Memory B cell (primary cell): ENCODE measurements at regions not wholly inside any gene's neighbourhood (a gene's known extent, or its start where the extent isn't known, plus 50 kb on each side); places are given as distances from the start of the nearest gene placed in this dataset.

Experiments
- ATAC-seq: fragments of 150-1000 bp; cut with Tn5 transposase; 2 replicates; pipeline ENCODE4 v1.10.0; 2021; ENCODE audit warnings: low read depth, mild to moderate bottlenecking, moderate library complexity
- DNase-seq, 2 donors: peaks; one replicate each; pipeline ENCODE4 v3.0.0; 2022; ENCODE audit warnings: low spot score in 2 of 2
- H3K27ac Mint-ChIP-seq: one replicate; pipeline ENCODE4 v1.8.0; 2022; ENCODE audit warnings: mild to moderate bottlenecking, moderate library complexity, mixed read lengths
- H3K27me3 Mint-ChIP-seq: one replicate; pipeline ENCODE4 v1.8.0; 2022; ENCODE audit warnings: mixed read lengths
- H3K36me3 Mint-ChIP-seq: one replicate; pipeline ENCODE4 v1.8.0; 2022; ENCODE audit warnings: mild to moderate bottlenecking, mixed read lengths
- H3K4me1 Mint-ChIP-seq: one replicate; pipeline ENCODE4 v1.8.0; 2022; ENCODE audit warnings: mixed read lengths
- H3K4me3 Mint-ChIP-seq: one replicate; pipeline ENCODE4 v1.8.0; 2022; ENCODE audit warnings: mild to moderate bottlenecking, moderate library complexity, mixed read lengths
- H3K9me3 Mint-ChIP-seq: one replicate; pipeline ENCODE4 v1.8.0; 2022; ENCODE audit warnings: mixed read lengths

GRCh38 chrX:149161435-149162088, 343.5 kb downstream of the IDS start:
- DNase-seq (no peak), ATAC-seq (no peak)
- no peaks in the 10 kb centered on the region for H3K4me1 Mint-ChIP-seq
- no peaks in the 10 kb centered on the region for H3K36me3 Mint-ChIP-seq
- no peak overlapping the region for H3K4me3 Mint-ChIP-seq
- H3K27ac Mint-ChIP-seq, result no peak overlapping the region
- H3K9me3 Mint-ChIP-seq, result no peaks in the 10 kb centered on the region
- H3K27me3 Mint-ChIP-seq, result peaks cover 6% of the 10 kb centered on the region

- H3K4me3 Mint-ChIP-seq, result no peak overlapping the region
- H3K9me3 Mint-ChIP-seq, result no peaks in the 10 kb centered on the region
- H3K4me1 Mint-ChIP-seq, result no peaks in the 10 kb centered on the region
- H3K27me3 Mint-ChIP-seq, result peaks cover 6% of the 10 kb centered on the region
- DNase-seq (no peak), ATAC-seq (no peak)
- no peak overlapping the region for H3K27ac Mint-ChIP-seq
- H3K36me3 Mint-ChIP-seq, result no peaks in the 10 kb centered on the region
Measured at GRCh38 chrX:149157976-149158375, 347.1 kb downstream of the IDS start.

DNA sequence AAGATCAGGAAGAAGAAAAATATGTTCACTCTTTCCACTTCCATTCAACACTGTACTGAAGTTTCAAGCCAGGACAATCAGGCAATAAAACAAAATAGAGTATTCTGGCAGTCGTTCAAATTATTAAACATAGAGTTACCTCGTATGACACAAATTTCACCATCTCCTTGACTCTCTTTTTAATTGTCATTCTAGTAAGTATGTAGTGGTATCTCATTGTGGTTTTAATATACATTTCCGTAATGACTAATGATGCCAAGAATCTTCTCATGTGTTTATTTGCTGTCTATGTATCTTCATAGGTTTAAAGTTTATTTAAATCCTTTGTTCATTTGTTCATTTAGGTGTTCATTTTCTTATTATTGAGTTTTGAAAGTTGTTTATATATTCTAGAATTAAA, 352.2 kb downstream of the IDS start:
- H3K4me3 Mint-ChIP-seq, result no peak overlapping the region
- no peaks in the 10 kb centered on the region for H3K9me3 Mint-ChIP-seq
- H3K4me1 Mint-ChIP-seq, result no peaks in the 10 kb centered on the region
- H3K27ac Mint-ChIP-seq, result no peak overlapping the region
- H3K36me3 Mint-ChIP-seq, result no peaks in the 10 kb centered on the region
- no peaks in the 10 kb centered on the region for H3K27me3 Mint-ChIP-seq
- DNase-seq (no peak), ATAC-seq (no peak)

DNA sequence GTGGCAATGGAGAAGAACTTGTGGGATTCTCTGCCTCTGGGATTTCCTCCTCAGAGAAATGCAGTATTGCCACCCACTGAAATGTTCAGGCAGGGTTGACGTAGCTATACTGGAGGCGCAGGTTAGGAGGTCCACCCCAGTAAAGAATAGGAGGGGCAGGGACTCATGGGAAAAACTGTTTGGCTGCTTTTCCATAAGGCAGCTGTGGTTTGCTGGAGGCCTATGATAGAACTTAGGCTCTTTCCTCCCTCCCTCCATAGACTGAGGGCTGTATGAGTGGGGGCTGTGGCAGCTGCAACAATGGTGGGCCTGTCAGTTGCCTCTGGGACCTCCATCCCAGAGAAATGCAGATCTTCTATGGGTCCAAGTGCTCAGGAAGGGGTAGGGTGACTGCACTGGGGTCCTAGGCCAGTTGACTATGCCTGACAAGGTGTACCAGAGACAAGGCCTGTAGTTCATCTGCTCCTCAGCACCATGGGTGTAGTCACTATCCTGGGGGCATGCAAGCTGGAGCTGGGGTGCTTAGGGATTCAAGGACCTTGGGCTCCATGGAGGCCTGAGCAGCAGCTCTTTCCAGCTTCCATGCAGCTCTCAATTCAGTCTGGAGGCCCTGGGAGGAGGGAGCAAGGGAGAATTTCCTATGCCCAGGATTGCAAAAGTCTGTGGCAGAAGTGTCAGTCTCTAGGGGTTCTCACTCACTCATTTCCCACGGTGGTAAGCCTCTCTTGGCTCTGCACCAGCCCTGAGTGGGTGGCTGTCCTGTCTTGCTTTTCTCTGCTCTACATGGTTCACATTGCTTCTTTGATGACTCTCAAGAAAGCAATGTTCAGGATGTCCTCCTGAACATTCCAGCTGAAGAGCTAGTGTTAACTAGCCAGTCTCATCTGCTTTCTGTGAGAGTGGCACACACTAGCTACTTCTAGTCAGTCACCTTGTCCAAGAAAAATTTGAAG, 353.0 kb downstream of the IDS start:
- Mint-ChIP-seq H3K4me1 (no peaks in the 10 kb centered on the region), H3K27me3 (no peaks in the 10 kb centered on the region), H3K27ac (no peak overlapping the region), H3K4me3 (no peak overlapping the region), H3K36me3 (no peaks in the 10 kb centered on the region), H3K9me3 (no peaks in the 10 kb centered on the region)
- ATAC-seq, result no peak
- DNase-seq, result no peak

GRCh38 chrX:149145845-149146285, 359.2 kb downstream of the IDS start:
- H3K27me3 Mint-ChIP-seq, result peaks cover 2% of the 10 kb centered on the region
- DNase-seq, result no peak

GRCh38 chrX:149131774-149132173, 373.3 kb downstream of the IDS start:
- no peak overlapping the region for H3K4me3 Mint-ChIP-seq
- H3K36me3 Mint-ChIP-seq, result no peaks in the 10 kb centered on the region
- DNase-seq (no peak), ATAC-seq (no peak)
- no peaks in the 10 kb centered on the region for H3K4me1 Mint-ChIP-seq
- no peak overlapping the region for H3K27ac Mint-ChIP-seq
- H3K9me3 Mint-ChIP-seq, result no peaks in the 10 kb centered on the region
- H3K27me3 Mint-ChIP-seq, result no peaks in the 10 kb centered on the region

More at GRCh38 chrX:149145845-149146285, 359.2 kb downstream of the IDS start:
- Mint-ChIP-seq H3K4me1 (no peaks in the 10 kb centered on the region), H3K36me3 (no peaks in the 10 kb centered on the region), H3K27ac (no peak overlapping the region), H3K9me3 (no peaks in the 10 kb centered on the region), H3K4me3 (no peak overlapping the region)
- ATAC-seq, result no peak

GRCh38 chrX:149129767-149130166, 375.3 kb downstream of the IDS start:
- ATAC-seq, result no peak
- DNase-seq, result no peak
- Mint-ChIP-seq H3K4me3 (no peak overlapping the region), H3K36me3 (no peaks in the 10 kb centered on the region), H3K9me3 (no peaks in the 10 kb centered on the region), H3K27me3 (no peaks in the 10 kb centered on the region), H3K4me1 (no peaks in the 10 kb centered on the region), H3K27ac (no peak overlapping the region)

- H3K9me3 Mint-ChIP-seq, result no peaks in the 10 kb centered on the region
- no peak overlapping the region for H3K27ac Mint-ChIP-seq
- no peak for DNase-seq
Measured at GRCh38 chrX:149124526-149125108, 380.5 kb downstream of the IDS start.

GRCh38 chrX:149121206-149121920, 383.7 kb downstream of the IDS start:
- no peaks in the 10 kb centered on the region for H3K4me1 Mint-ChIP-seq
- H3K27me3 Mint-ChIP-seq, result no peaks in the 10 kb centered on the region
- no peaks in the 10 kb centered on the region for H3K9me3 Mint-ChIP-seq
- H3K27ac Mint-ChIP-seq, result no peak overlapping the region
- DNase-seq (no peak), ATAC-seq (no peak)
- no peak overlapping the region for H3K4me3 Mint-ChIP-seq
- no peaks in the 10 kb centered on the region for H3K36me3 Mint-ChIP-seq

More at GRCh38 chrX:149124526-149125108, 380.5 kb downstream of the IDS start:
- Mint-ChIP-seq H3K27me3 (no peaks in the 10 kb centered on the region), H3K36me3 (no peaks in the 10 kb centered on the region), H3K4me1 (no peaks in the 10 kb centered on the region), H3K4me3 (no peak overlapping the region)
- ATAC-seq, result no peak

DNA sequence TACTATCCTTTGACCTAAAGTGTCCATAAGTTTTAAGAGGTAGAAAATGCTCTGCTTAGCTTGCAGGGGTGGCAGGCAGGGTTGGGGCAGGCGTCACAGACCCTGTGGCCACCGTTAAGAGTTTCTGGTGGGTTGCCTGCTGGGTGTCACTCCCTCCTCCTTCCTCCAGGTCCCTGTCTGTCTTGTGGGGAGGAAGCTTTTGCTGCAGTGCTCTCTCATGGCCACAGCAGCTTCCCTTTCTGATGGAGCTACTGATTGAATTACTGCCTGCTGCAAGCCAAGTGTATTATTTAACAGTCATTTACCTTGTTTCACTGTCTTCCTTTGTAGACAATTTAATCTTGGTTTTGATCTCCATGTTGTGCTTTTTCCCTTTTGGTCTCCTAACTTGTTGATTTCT, 384.6 kb downstream of the IDS start:
- no peaks in the 10 kb centered on the region for H3K4me1 Mint-ChIP-seq
- no peaks in the 10 kb centered on the region for H3K36me3 Mint-ChIP-seq
- H3K27ac Mint-ChIP-seq, result no peak overlapping the region
- no peaks in the 10 kb centered on the region for H3K27me3 Mint-ChIP-seq
- ATAC-seq, result no peak
- DNase-seq, result no peak
- H3K9me3 Mint-ChIP-seq, result no peaks in the 10 kb centered on the region
- no peak overlapping the region for H3K4me3 Mint-ChIP-seq

DNA sequence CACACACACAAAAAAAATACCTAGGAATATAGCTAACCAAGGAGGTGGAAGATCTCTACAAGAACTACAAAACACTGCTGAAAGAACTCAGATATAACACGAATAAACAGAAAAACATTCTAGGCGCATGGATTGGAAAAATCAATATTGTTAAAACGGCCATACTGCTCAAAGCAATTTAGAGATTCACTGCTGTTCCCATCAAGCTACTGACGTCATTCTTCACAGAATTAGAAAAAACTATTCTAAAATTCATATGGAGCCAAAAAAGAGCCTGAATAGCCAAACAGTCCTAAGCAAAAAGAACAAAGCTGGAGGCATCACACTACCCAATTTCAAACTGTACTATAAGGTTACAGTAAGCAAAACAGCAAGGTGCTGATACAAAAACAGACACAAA, 390.2 kb downstream of the IDS start:
- no peaks in the 10 kb centered on the region for H3K27me3 Mint-ChIP-seq
- no peaks in the 10 kb centered on the region for H3K4me1 Mint-ChIP-seq
- DNase-seq (no peak), ATAC-seq (no peak)
- H3K36me3 Mint-ChIP-seq, result no peaks in the 10 kb centered on the region
- no peak overlapping the region for H3K4me3 Mint-ChIP-seq
- no peak overlapping the region for H3K27ac Mint-ChIP-seq
- H3K9me3 Mint-ChIP-seq, result peaks cover 3% of the 10 kb centered on the region

DNA sequence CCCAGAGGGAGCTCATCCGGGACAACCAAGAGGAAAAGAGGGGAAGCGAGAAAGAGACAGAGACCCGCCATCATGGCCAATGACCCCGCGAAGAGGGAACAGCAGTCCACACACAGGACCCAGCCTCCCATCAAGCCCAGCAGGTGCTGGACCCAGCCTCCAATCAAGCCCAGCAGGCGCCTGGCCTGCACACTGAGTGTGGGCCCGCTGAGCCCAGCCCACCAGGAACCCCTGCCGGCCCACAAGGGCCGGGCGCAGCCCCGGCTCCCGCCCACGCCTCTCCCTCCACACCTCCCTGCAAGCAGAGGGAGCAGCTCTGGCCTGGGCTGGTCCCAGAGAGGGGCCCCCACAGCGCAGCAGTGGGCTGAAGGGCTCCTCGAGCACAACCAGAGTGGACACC, 391.1 kb downstream of the IDS start:
- Mint-ChIP-seq H3K27ac (no peak overlapping the region), H3K27me3 (no peaks in the 10 kb centered on the region), H3K4me1 (no peaks in the 10 kb centered on the region), H3K4me3 (no peak overlapping the region), H3K36me3 (no peaks in the 10 kb centered on the region), H3K9me3 (peaks cover 9% of the 10 kb centered on the region)
- no peak for ATAC-seq
- no peak for DNase-seq

DNA sequence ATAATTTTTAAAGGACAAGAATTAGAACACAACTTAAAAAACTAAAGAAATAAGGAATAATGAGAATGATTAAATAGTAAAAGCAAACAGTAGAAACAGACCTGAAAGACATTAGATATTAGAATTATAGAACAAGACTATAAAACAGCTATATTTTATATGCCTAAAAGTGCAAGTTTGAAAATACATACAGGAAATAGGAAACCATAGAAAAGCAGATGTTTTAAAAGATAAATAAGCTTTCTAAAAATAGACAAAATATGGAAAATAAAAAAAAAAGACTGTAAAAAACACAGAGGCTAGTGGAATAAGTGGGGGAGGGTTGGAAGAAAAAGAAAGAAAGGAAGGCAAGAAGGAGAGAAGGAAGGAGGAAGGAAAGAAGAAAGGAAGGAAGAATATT, 407.3 kb downstream of the IDS start:
- no peak for ATAC-seq
- no peak for DNase-seq
- no peak overlapping the region for H3K4me3 Mint-ChIP-seq
- H3K9me3 Mint-ChIP-seq, result no peaks in the 10 kb centered on the region
- H3K36me3 Mint-ChIP-seq, result no peaks in the 10 kb centered on the region
- no peaks in the 10 kb centered on the region for H3K27me3 Mint-ChIP-seq
- H3K27ac Mint-ChIP-seq, result no peak overlapping the region
- H3K4me1 Mint-ChIP-seq, result no peaks in the 10 kb centered on the region

DNA sequence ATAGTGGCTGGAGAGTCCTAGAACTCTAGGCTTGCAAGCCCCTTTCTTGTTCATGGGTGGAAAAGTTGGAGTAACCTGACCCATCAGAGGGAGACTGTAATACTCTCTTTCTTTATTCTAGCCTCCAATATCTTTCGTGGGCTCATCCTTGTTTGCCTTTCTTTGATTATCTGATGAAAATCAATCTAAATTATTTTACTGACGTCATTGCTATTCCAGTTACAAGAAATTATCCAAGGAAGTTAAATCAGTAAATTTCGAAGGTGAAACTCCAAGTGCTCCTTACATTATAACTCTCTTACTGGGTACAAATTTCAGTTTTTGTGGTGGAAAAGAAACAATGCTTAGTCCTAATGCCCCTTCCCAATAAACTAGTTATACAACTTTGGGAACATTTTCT, 412.9 kb downstream of the IDS start:
- no peaks in the 10 kb centered on the region for H3K4me1 Mint-ChIP-seq
- H3K27ac Mint-ChIP-seq, result no peak overlapping the region
- ATAC-seq, result no peak

More for the DNA sequence above, 412.9 kb downstream of the IDS start:
- Mint-ChIP-seq H3K9me3 (no peaks in the 10 kb centered on the region), H3K27me3 (no peaks in the 10 kb centered on the region), H3K4me3 (no peak overlapping the region), H3K36me3 (no peaks in the 10 kb centered on the region)
- DNase-seq, result no peak
